Renal cortical epithelial cell (primary cell): ENCODE measurements at regions not wholly inside any gene's neighbourhood (a gene's known extent, or its start where the extent isn't known, plus 50 kb on each side); places are given as distances from the start of the nearest gene placed in this dataset.
"Not testable (repeated sequence)": the region's sequence is repeated elsewhere in the genome, so short reads cannot be mapped to it uniquely, and the experiment has no call there.

Experiments
- DNase-seq: peaks from one replicate; pipeline ENCODE4 v3.0.0-alpha.2; 2011; ENCODE audit warnings: low read depth

GRCh38 chr5:156199045-156199444 lies 127.9 kb upstream of the SGCD start:
- DNase-seq: no peak

GRCh38 chr5:156200938-156201787 lies 125.8 kb upstream of the SGCD start:
- DNase-seq: no peak

- peak; percentile 57 for DNase-seq
Observed at GRCh38 chr5:156201788-156202403, 125.1 kb upstream of the SGCD start.

GRCh38 chr5:156208271-156208670 lies 118.7 kb upstream of the SGCD start:
- no peak for DNase-seq

- no peak for DNase-seq
Observed at GRCh38 chr5:156218367-156219158, 108.4 kb upstream of the SGCD start.

- DNase-seq: no peak
Observed at GRCh38 chr5:156219483-156220005, 107.4 kb upstream of the SGCD start.

GRCh38 chr5:156221816-156222215 lies 105.1 kb upstream of the SGCD start:
- no peak for DNase-seq

- DNase-seq: no peak
Observed at GRCh38 chr5:156223547-156223946, 103.4 kb upstream of the SGCD start.

GRCh38 chr5:156226485-156226884 lies 100.5 kb upstream of the SGCD start:
- not testable (repeated sequence) for DNase-seq

- no peak for DNase-seq
Observed at GRCh38 chr5:156230887-156231286, 96.1 kb upstream of the SGCD start.

GRCh38 chr5:156232251-156232869 lies 94.6 kb upstream of the SGCD start:
- no peak for DNase-seq

GRCh38 chr5:156237361-156237760 lies 89.6 kb upstream of the SGCD start:
- no peak for DNase-seq

- DNase-seq: no peak
Observed at GRCh38 chr5:156239800-156240199, 87.2 kb upstream of the SGCD start.

GRCh38 chr5:156240414-156240813 lies 86.5 kb upstream of the SGCD start:
- DNase-seq: no peak

GRCh38 chr5:156241266-156241665 lies 85.7 kb upstream of the SGCD start:
- DNase-seq: no peak

GRCh38 chr5:156245895-156246294 lies 81.1 kb upstream of the SGCD start:
- no peak for DNase-seq

GRCh38 chr5:156251076-156251475 lies 75.9 kb upstream of the SGCD start:
- DNase-seq: no peak

GRCh38 chr5:156253130-156253529 lies 73.8 kb upstream of the SGCD start:
- no peak for DNase-seq

- no peak for DNase-seq
Observed at GRCh38 chr5:156254196-156254595, 72.8 kb upstream of the SGCD start.

- DNase-seq: no peak
Observed at GRCh38 chr5:156256642-156257041, 70.3 kb upstream of the SGCD start.

GRCh38 chr5:156258934-156259333 lies 68.0 kb upstream of the SGCD start:
- no peak for DNase-seq

- no peak for DNase-seq
Observed at GRCh38 chr5:156259618-156260017, 67.3 kb upstream of the SGCD start.
